Right lobe of liver (tissue), 6 donors: ENCODE measurements at regions not wholly inside any gene's neighbourhood (a gene's known extent, or its start where the extent isn't known, plus 50 kb on each side); places are given as distances from the start of the nearest gene placed in this dataset.
"Not testable (repeated sequence)": the region's sequence is repeated elsewhere in the genome, so short reads cannot be mapped to it uniquely, and the experiment has no call there.

Experiments used
- ATAC-seq, 4 donors: fragments of 200-7000 bp; cut with Tn5 transposase; one replicate each; pipeline ENCODE4 v1.9.1; 2020; ENCODE audit warnings: mild to moderate bottlenecking in 4 of 4, moderate library complexity in 4 of 4
- DNase-seq, 3 donors: peaks; one replicate each; pipeline ENCODE4 v3.0.0-alpha.2; 2020
- H3K27ac ChIP-seq, 3 donors: fragments of 200-600 bp; one replicate each; pipeline ENCODE4 v1.8.0; 2022
- H3K27me3 ChIP-seq, 2 donors: fragments of 200-600 bp; one replicate each; pipeline ENCODE4 v1.8.0; 2022
- H3K36me3 ChIP-seq, 4 donors: fragments of 200-600 bp; sonication (generic) in 1 of 4; one replicate each; pipeline versions ENCODE4 v1.5.1 to v1.8.0; 2017 to 2022; ENCODE audit warnings: control low read depth in 1 of 4
- H3K4me1 ChIP-seq, 4 donors: fragments of 200-600 bp; sonication (generic) in 1 of 4; one replicate each; pipeline versions ENCODE4 v1.5.1 to v1.8.0; 2017 to 2022; ENCODE audit warnings: control low read depth in 1 of 4
- H3K4me3 ChIP-seq, 3 donors: fragments of 200-600 bp; one replicate each; pipeline ENCODE4 v1.8.0; 2022
- H3K9me3 ChIP-seq, 4 donors: fragments of 200-600 bp; sonication (generic) in 1 of 4; one replicate each; pipeline versions ENCODE4 v1.5.1 to v1.8.0; 2017 to 2022; ENCODE audit warnings: control low read depth in 1 of 4
- CTCF ChIP-seq, 4 donors: fragments of 200-600 bp in 3 of 4; fragments of 450-650 bp in 1 of 4; IDR thresholded peaks; one replicate each; pipeline versions ENCODE4 v1.5.1 to v1.8.0; 2016 to 2022; ENCODE audit warnings: antibody characterized with exemption in 4 of 4, mild to moderate bottlenecking in 2 of 4
- POLR2A ChIP-seq: fragments of 450-650 bp; IDR thresholded peaks from one replicate; pipeline ENCODE4 v1.6.1; 2017; ENCODE audit warnings: antibody characterized with exemption, mild to moderate bottlenecking
- WGBS: methylation state at CpG from one replicate; pipeline ENCODE4 v1.1.6; 2018; ENCODE audit warnings: low coverage, low lambda C conversion rate; ENCODE audit not compliant: insufficient coverage; ENCODE audit errors: missing lambda C conversion rate; 5-methylcytosine and 5-hydroxymethylcytosine counted together
- intact Hi-C, 2 donors: fragments of 100-400 bp; cut with DNase I; formaldehyde crosslinking; loops; one replicate each; pipeline versions ENCODE4 v1.11.2 to v1.14.1; 2022
- donor health status: DM: no; HTN: yes; CAD: no.
- donor health status: DM: no; HTN: no; CAD: no.
- donor health status: DM: no; HTN: no; CAD: no.
- donor health status: DM: no; HTN: yes; CAD: no.
- donor health status: DM: no; HTN: yes; CAD: no.

- H3K27ac ChIP-seq: no peak overlapping the region
- TF ChIP-seq POLR2A (no peak), CTCF (IDR thresholded peaks at IDR 0.05) (no peak)
- 45% methylated on average over 1 of the region's 1 CpG for WGBS
- H3K36me3 ChIP-seq: no peaks in the 10 kb centered on the region
- ATAC-seq: no peak
- intact Hi-C loops: no loop called here
- DNase-seq: no peak
- no peaks in the 10 kb centered on the region for H3K27me3 ChIP-seq
- H3K4me1 ChIP-seq: no peaks in the 10 kb centered on the region
- H3K9me3 ChIP-seq: no peaks in the 10 kb centered on the region
- no peak overlapping the region for H3K4me3 ChIP-seq
Observed at GRCh38 chr2:208781166-208781565, 374.6 kb downstream of the PTH2R start.

DNA sequence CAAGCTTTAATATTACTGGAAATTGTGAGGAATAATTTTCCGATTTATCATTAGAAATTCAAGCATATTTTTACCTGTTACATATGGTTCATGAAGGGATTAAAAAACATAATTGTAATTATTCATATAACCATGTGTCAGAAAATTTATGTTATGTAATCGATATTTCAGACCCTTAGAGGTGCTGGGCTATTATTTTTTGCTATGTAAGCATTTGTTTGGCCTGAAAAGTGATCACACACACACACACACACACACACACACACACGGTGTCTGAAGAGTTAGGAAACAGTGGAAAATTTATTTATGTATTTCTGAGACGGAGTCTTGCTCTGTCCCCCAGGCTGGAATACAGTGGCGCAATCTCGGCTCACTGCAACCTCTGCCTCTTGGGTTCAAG lies 375.5 kb downstream of the PTH2R start:
- H3K9me3 ChIP-seq: no peaks in the 10 kb centered on the region
- DNase-seq: no peak
- H3K27ac ChIP-seq: no peak overlapping the region
- H3K36me3 ChIP-seq: no peaks in the 10 kb centered on the region
- 55% methylated on average over 6 of the region's 6 CpGs for WGBS
- TF ChIP-seq POLR2A: no peak
- TF ChIP-seq CTCF (IDR thresholded peaks at IDR 0.05): no peak
- H3K4me1 ChIP-seq: no peaks in the 10 kb centered on the region
- intact Hi-C loops: no loop called here
- ATAC-seq: no peak
- H3K4me3 ChIP-seq: no peak overlapping the region
- H3K27me3 ChIP-seq: no peaks in the 10 kb centered on the region

DNA sequence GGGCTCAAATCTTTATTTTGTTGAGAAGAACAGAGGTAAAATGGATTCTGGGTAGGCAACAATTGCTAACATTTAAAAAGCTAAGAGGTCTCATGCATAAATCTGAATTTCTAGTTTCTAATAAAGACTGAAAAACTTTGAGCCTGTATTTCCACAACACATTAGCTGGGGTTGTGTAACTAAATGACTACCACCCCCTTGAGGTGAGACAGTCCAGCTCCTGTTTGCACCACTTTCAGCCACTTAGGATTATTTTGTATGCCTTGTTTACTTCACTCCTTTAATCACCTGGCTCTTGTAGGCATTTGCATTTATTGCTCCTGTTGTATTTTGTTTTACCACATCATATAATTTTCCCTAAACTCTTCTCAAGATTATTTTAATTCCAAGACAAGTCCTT lies 376.6 kb downstream of the PTH2R start:
- intact Hi-C loops: no loop called here
- no peaks in the 10 kb centered on the region for H3K36me3 ChIP-seq
- no peaks in the 10 kb centered on the region for H3K4me1 ChIP-seq
- DNase-seq (no peak), ATAC-seq (peak in 1 of 4 donors; percentile 39)
- H3K4me3 ChIP-seq: no peak overlapping the region
- H3K27ac ChIP-seq: no peak overlapping the region
- H3K9me3 ChIP-seq: no peaks in the 10 kb centered on the region
- no peaks in the 10 kb centered on the region for H3K27me3 ChIP-seq
- no peak for TF ChIP-seq POLR2A
- no peak for TF ChIP-seq CTCF (IDR thresholded peaks at IDR 0.05)

- H3K9me3 ChIP-seq, intact Hi-C loops, H3K36me3 ChIP-seq, H3K4me3 ChIP-seq, ATAC-seq, H3K4me1 ChIP-seq, H3K27me3 ChIP-seq, H3K27ac ChIP-seq: not testable (repeated sequence)
- DNase-seq: peak in 1 of 3 donors; percentile 42
- WGBS: 46% methylated on average over 4 of the region's 9 CpGs
Observed at GRCh38 chr2:208784774-208785173, 378.2 kb downstream of the PTH2R start.

GRCh38 chr2:208791257-208791656 lies 384.7 kb downstream of the PTH2R start:
- Histone ChIP-seq H3K9me3 (no peaks in the 10 kb centered on the region), H3K4me3 (no peak overlapping the region), H3K27me3 (no peaks in the 10 kb centered on the region), H3K27ac (no peak overlapping the region), H3K36me3 (no peaks in the 10 kb centered on the region), H3K4me1 (no peaks in the 10 kb centered on the region)
- ATAC-seq (no peak), DNase-seq (no peak)
- 73% methylated on average over 6 of the region's 6 CpGs for WGBS
- intact Hi-C loops: no loop called here
- TF ChIP-seq CTCF (IDR thresholded peaks at IDR 0.05): no peak
- TF ChIP-seq POLR2A: no peak
